PC-9 (cell line): ENCODE measurements at regions not wholly inside any gene's neighbourhood (a gene's known extent, or its start where the extent isn't known, plus 50 kb on each side); places are given as distances from the start of the nearest gene placed in this dataset.

Experiments
- CTCF ChIP-seq: fragments of 200-600 bp; sonication (generic); conservative IDR thresholded peaks from 2 replicates; pipeline ENCODE4 v1.6.1; 2017; ENCODE audit warnings: mixed run types, antibody characterized with exemption, mild to moderate bottlenecking, moderate library complexity
- EZH2 ChIP-seq: fragments of 200-600 bp; sonication (generic); IDR thresholded peaks from 2 replicates; pipeline ENCODE4 v1.8.0; 2017; ENCODE audit warnings: antibody characterized with exemption, low read depth

DNA sequence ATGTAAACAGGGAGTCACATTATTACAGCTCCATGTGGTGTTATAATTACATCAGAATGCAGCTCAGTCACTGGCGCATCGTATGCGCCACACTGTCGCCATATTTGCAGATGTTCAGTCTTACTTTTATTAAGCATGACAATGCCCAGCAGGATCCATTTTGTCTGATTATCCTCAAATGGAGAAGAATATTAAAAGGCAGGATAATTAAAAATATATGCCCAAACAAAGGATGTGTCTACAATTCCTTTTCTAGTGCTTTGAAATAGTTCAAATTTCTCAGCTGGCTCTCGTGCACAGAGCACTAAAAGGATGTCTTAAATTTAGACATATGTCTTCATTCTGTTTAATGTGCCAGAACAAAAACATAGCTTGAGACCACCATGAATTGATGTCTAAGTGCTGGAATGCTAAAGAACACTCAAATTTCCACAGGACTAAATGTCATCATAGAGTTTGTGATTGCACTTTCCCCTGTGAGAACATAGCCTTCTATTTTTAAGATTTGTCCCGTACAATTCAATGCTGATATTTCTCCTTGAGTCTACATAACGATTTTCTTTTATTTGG, 168.0 kb downstream of the DKK1 start:
- TF ChIP-seq CTCF (no peak), EZH2 (no peak)
